ENCODE measurements at regions not wholly inside any gene's neighbourhood (a gene's known extent, or its start where the extent isn't known, plus 50 kb on each side); places are given as distances from the start of the nearest gene placed in this dataset.

DNA sequence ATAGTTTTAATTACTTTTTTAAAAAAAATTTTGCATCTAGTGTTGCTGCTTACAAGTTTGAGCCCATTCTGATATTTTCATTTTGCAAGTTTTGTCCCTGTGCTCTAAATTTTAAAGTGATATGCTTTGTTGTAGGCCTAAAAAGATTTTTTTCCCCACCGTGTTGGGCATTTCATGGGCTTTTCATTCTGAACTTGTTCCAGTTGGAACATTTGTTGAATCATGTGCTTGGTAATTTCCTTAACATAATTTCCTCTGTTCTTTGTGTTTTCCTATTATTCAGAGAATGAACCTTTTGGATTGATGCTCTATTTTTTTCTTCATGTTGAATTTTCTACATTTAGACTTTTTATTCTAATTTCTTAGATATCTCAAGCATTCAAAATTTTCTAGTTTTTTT, 206.4 kb upstream of the SPRY2 start:
- Histone ChIP-seq H3K4me1 (ENCODE audit: control insufficient read depth, insufficient read depth, low read length) (no peaks in the 10 kb centered on the region), H3K36me3 (ENCODE audit: control insufficient read depth in 2 of 2, insufficient read depth in 2 of 2, low read length in 1 of 2) (no peaks in the 10 kb centered on the region), H3K4me3 (no peak overlapping the region), H3K27ac (ENCODE audit: control insufficient read depth, insufficient read depth) (no peak overlapping the region), H3K4me2 (ENCODE audit: control insufficient read depth, insufficient read depth) (no peak overlapping the region), H3K27me3 (replicated peaks in 1 of 2; ENCODE audit: control insufficient read depth in 2 of 2, insufficient read depth in 2 of 2, low read length in 1 of 2) (no peaks in the 10 kb centered on the region), H4K20me1 (ENCODE audit: control insufficient read depth, insufficient read depth) (no peaks in the 10 kb centered on the region), H3K9ac (ENCODE audit: control insufficient read depth, insufficient read depth, low read length) (no peak overlapping the region), H3K79me2 (ENCODE audit: control insufficient read depth, insufficient read depth, low read length) (no peaks in the 10 kb centered on the region), H3K9me3 (replicated peaks; ENCODE audit: control insufficient read depth, insufficient read depth, low read length) (no peaks in the 10 kb centered on the region), H2AFZ (ENCODE audit: control insufficient read depth, low read depth, low read length) (no peak overlapping the region)
- 29% methylated on average over 1 of the region's 1 CpG for WGBS (ENCODE audit: insufficient coverage, insufficient replicate concordance, low lambda C conversion rate, missing lambda C conversion rate)
- TF ChIP-seq RBBP5 (conservative IDR thresholded peaks at IDR 0.05) (no peak), IKZF2 (IDR thresholded peaks at IDR 0.05) (no peak), IRF4 (IDR thresholded peaks at IDR 0.05; ENCODE audit: low read depth, low read length) (no peak), BCL11A (IDR thresholded peaks at IDR 0.05; ENCODE audit: low read depth, low read length) (no peak), ETV6 (conservative IDR thresholded peaks at IDR 0.05 in 1 of 2, IDR thresholded peaks at IDR 0.05 in 1 of 2; ENCODE audit: borderline replicate concordance in 1 of 2, low read depth in 1 of 2) (no peak), GATAD2B (conservative IDR thresholded peaks at IDR 0.05; ENCODE audit: low read depth) (no peak)
- TF ChIP-seq, protein P1, sequence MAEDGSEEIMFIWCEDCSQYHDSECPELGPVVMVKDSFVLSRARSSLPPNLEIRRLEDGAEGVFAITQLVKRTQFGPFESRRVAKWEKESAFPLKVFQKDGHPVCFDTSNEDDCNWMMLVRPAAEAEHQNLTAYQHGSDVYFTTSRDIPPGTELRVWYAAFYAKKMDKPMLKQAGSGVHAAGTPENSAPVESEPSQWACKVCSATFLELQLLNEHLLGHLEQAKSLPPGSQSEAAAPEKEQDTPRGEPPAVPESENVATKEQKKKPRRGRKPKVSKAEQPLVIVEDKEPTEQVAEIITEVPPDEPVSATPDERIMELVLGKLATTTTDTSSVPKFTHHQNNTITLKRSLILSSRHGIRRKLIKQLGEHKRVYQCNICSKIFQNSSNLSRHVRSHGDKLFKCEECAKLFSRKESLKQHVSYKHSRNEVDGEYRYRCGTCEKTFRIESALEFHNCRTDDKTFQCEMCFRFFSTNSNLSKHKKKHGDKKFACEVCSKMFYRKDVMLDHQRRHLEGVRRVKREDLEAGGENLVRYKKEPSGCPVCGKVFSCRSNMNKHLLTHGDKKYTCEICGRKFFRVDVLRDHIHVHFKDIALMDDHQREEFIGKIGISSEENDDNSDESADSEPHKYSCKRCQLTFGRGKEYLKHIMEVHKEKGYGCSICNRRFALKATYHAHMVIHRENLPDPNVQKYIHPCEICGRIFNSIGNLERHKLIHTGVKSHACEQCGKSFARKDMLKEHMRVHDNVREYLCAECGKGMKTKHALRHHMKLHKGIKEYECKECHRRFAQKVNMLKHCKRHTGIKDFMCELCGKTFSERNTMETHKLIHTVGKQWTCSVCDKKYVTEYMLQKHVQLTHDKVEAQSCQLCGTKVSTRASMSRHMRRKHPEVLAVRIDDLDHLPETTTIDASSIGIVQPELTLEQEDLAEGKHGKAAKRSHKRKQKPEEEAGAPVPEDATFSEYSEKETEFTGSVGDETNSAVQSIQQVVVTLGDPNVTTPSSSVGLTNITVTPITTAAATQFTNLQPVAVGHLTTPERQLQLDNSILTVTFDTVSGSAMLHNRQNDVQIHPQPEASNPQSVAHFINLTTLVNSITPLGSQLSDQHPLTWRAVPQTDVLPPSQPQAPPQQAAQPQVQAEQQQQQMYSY (CRISPR knock-in tag; IDR thresholded peaks at IDR 0.05), result no peak
- TF ChIP-seq, protein P2, sequence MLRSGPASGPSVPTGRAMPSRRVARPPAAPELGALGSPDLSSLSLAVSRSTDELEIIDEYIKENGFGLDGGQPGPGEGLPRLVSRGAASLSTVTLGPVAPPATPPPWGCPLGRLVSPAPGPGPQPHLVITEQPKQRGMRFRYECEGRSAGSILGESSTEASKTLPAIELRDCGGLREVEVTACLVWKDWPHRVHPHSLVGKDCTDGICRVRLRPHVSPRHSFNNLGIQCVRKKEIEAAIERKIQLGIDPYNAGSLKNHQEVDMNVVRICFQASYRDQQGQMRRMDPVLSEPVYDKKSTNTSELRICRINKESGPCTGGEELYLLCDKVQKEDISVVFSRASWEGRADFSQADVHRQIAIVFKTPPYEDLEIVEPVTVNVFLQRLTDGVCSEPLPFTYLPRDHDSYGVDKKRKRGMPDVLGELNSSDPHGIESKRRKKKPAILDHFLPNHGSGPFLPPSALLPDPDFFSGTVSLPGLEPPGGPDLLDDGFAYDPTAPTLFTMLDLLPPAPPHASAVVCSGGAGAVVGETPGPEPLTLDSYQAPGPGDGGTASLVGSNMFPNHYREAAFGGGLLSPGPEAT (IDR thresholded peaks at IDR 0.05; ENCODE audit: low read depth), result no peak
- TF ChIP-seq, protein P3, sequence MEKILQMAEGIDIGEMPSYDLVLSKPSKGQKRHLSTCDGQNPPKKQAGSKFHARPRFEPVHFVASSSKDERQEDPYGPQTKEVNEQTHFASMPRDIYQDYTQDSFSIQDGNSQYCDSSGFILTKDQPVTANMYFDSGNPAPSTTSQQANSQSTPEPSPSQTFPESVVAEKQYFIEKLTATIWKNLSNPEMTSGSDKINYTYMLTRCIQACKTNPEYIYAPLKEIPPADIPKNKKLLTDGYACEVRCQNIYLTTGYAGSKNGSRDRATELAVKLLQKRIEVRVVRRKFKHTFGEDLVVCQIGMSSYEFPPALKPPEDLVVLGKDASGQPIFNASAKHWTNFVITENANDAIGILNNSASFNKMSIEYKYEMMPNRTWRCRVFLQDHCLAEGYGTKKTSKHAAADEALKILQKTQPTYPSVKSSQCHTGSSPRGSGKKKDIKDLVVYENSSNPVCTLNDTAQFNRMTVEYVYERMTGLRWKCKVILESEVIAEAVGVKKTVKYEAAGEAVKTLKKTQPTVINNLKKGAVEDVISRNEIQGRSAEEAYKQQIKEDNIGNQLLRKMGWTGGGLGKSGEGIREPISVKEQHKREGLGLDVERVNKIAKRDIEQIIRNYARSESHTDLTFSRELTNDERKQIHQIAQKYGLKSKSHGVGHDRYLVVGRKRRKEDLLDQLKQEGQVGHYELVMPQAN (conservative IDR thresholded peaks at IDR 0.05), result no peak
- ChIA-PET RAD21 (ENCODE audit: unreplicated experiment) (interaction anchor here (1.0 to 1.7 kb wide), 4 partner anchors 92 to 199 kb away, joined by 3 to 8 read pairs (median 6); no protein-coding TSS in a partner anchor), SMC1A (ENCODE audit: uncharacterized antibody, unreplicated experiment) (interaction anchor here (1.2 to 7.6 kb wide), 9 partner anchors 13 to 130 kb away, joined by 3 to 68 read pairs (median 6); no protein-coding TSS in a partner anchor), POLR2A (interaction anchor here (0.7 to 1.0 kb wide), 2 partner anchors 10 to 13 kb away, joined by 3 read pairs; no protein-coding TSS in a partner anchor), CTCF (interaction anchor here (0.8 to 1.1 kb wide), 3 partner anchors 12 to 377 kb away, joined by 3 to 4 read pairs (median 3); no protein-coding TSS in a partner anchor)
- ATAC-seq (no peak), DNase-seq (ENCODE audit: low read depth, low spot score) (no peak), FAIRE-seq (no peak)
- in situ Hi-C loops (cut with MboI) (no loop called here), intact Hi-C loops (cut with micrococcal nuclease; ENCODE audit: unreplicated experiment) (no loop called here)
- no TSS peak for BruUV-seq (replicated peaks)

All from GM12878 (cell line).